Gastroesophageal sphincter (tissue), 3 donors: ENCODE measurements at regions not wholly inside any gene's neighbourhood (a gene's known extent, or its start where the extent isn't known, plus 50 kb on each side); places are given as distances from the start of the nearest gene placed in this dataset.

Experiments used
- CTCF ChIP-seq, 4 experiments: fragments of 200-600 bp in 2 of 4; fragments of 450-650 bp in 2 of 4; sonication (generic) in 1 of 4; IDR thresholded peaks; one replicate each; pipeline ENCODE4 v1.5.1; 2017 to 2019; ENCODE audit warnings: antibody characterized with exemption in 4 of 4, mild to moderate bottlenecking in 2 of 4, moderate library complexity in 2 of 4
- EP300 ChIP-seq: sonication (generic); formaldehyde crosslinking; IDR thresholded peaks from one replicate; pipeline ENCODE4 v1.6.1; 2017; ENCODE audit warnings: antibody characterized with exemption, mild to moderate bottlenecking
- POLR2A ChIP-seq, 2 donors: fragments of 450-650 bp; IDR thresholded peaks; one replicate each; pipeline ENCODE4 v1.6.1; 2017; ENCODE audit warnings: antibody characterized with exemption in 2 of 2, mild to moderate bottlenecking in 2 of 2, moderate library complexity in 1 of 2

- TF ChIP-seq CTCF (IDR thresholded peaks at IDR 0.05) (no peak), POLR2A (IDR thresholded peaks at IDR 0.05) (no peak), EP300 (no peak)
These were observed 62.0 kb upstream of the ARHGAP42 start for GRCh38 chr11:100625041-100625440.
